Medulla oblongata (tissue), 1 donor: ENCODE measurements at regions not wholly inside any gene's neighbourhood (a gene's known extent, or its start where the extent isn't known, plus 50 kb on each side); places are given as distances from the start of the nearest gene placed in this dataset.
"Not testable (repeated sequence)": the region's sequence is repeated elsewhere in the genome, so short reads cannot be mapped to it uniquely, and the experiment has no call there.

Source experiments
- DNase-seq: peaks from one replicate; pipeline ENCODE4 v3.0.0-alpha.2; 2015; ENCODE audit errors: extremely low spot score

- no peak for DNase-seq
These were observed 838.7 kb downstream of the RNF144A start for GRCh38 chr2:7755879-7756278.

DNA sequence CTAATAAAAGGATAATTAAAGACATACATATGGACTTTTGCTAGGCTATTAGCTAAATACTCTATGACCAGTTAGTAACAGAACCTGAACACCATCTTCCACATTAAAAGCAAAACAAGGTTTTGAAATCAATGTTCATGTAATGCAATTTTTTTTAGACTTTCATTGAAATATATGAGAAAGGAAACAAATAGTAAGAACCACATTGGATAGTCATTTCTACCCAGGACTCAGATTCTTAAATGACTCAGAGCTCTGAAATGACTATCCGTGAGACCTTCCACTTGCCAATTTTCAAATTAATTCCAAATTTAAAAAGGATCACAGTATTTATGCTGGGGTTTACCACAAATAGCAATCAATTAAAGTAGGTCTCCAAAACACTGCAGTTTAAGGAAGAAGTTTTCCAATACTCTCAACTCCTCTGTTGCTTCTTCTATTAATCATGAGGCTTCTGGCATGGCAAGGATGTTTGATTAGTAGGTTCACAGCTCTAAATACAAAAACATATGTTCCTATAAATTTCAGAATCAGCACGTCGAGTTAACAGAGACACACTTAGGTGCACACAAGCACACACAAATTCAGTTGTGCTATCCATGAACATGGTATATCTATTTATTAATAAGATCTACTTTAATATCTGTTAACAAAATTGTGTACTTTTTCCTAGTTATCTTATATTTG, 841.0 kb downstream of the RNF144A start:
- DNase-seq = no peak

- DNase-seq = no peak
These were observed 842.7 kb downstream of the RNF144A start for GRCh38 chr2:7759898-7760297.

GRCh38 chr2:7763418-7763817, 846.2 kb downstream of the RNF144A start:
- not testable (repeated sequence) for DNase-seq

DNA sequence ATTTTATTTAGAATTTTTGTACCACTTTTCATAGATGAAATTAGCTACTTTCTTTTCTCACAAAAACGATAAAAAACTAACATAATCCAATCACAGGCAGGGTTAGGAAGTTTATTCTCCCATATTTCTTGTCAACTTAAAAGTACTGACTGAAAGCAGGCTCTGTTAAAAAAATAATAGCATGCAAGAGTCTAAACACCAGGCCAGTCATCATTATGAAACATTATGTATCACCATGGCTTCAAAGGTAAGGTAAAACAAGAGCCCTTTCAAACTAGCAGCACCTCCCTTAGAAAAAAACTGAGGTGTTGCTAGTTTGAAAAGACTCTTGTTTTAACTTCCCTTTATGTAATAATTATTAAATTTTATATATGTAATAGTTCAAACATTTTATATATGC, 848.0 kb downstream of the RNF144A start:
- no peak for DNase-seq

DNA sequence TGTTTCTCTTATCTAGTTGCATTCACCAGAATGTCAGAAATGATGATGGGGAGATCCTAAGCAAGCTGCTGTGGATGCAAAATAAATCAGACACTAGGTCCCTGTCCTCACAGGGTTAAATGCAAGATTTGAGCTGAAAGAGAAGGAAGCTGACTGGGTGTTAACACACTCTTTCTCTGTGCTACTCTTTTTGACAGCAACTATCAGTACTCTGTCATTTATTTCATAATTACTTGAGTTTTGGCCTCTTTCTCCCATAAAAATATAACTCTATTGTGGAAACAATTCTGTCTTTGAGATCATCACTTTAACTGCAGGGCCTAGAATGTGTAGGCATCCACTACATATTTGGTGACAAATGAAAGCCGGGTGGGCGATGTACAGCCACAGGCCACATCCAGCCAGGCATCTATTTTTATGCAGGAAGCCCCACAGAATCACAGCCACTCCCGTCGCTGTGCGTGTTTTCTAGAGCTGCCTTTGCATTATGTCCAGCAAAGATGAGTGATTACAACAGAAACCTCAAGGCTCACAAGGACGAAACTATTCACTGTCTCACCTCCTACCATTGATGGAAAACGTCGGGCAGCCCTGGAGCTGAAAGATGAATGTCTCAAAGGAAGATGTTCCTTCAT, 849.0 kb downstream of the RNF144A start:
- no peak for DNase-seq

DNA sequence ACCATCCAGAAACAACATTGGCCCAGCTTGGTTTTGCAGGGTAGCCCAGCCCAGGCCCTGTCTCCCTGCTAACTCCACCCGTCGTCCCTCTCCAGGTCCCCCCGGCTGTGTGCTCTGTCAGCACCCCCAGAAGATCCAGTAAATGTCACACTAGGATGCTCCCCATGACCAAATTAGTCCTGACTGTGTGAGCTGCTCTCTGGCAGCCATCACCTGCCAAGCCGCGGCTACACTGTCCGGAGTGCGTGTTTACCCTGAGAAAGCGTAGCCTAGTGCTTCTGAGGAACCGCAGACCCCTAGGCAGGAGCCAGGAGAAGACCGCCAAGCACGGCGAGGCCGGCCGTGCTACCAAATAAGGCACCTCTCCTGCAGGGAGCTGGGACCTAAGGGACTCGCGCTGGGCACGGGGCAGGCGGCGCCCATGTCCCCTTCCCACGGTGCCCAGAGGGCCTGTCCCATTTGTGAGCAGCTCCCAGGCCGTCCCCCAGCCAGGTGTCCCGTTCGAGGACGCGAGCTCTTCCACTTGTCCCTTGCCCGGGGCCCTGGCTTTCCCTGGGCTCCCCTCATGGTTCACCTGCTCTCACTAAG, 849.9 kb downstream of the RNF144A start:
- DNase-seq = no peak

- no peak for DNase-seq
These were observed 850.7 kb downstream of the RNF144A start for GRCh38 chr2:7767902-7768301.

DNA sequence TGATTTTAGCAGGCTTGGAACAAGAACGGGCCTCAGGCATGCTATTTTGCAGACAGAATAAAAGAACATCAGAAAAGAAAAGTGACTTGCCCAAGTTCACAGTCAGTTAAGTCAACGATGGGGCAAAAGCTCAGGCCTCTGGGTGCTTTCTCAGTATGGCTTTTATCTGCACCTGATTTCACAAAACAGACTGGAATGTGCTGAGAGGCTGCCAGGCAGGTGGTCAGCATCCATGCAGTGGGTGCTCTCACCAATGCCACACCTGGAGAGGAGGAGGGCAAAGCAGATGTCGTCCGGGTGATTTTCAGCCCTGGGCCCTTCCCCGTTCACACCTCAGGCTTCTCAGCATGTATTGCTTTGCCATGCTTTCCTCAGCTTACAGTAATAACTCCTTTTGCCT, 854.6 kb downstream of the RNF144A start:
- DNase-seq = no peak

DNA sequence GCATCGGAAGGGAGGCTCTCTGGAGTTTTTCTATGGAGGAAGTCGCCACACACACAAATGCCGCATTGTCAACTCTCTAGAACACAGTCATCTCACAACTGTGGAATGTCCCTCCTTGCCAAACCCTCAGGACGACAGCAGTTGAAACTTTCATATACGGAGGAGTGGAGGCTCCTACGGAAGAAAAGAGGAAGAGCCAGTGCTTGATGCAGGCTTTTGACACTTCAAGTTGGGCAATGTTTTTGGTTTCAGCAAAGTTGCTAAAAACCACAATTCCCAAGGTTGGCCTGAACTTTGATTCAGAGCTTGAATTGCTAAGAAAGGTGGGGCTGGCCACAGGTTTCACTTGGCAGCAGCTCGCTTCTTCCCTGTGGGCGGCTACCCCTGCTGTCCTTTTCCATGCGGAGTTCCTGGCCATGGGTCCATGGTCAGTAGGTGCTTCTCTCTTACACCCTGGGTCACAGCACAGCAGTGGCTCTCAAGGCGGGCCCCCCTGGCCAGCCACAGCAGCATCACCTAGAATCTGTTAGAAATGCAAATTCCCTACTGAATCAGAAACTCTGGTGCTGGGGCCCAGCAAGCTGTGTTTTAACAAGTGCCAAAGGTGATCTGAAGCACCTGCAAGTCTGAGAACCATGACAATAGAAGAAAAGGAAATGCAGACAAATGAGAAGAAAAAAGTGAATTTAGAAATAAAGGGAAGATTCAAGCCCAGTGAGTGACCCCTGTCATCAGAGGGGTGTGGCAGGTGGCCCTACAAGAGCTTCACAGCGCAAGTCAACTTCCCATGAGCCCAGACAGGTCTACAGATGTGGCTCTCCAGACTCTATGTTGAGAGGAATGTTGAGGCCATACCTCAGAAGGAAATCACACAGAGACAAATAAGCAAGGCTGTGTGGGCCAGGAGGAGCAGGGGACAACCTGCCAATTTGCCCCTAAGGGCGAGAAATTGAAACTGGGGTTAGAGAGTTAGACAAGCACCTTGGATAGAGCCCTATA, 856.4 kb downstream of the RNF144A start:
- DNase-seq = peak; percentile 21

- DNase-seq = no peak
These were observed 857.3 kb downstream of the RNF144A start for GRCh38 chr2:7774481-7774880.

GRCh38 chr2:7777668-7778067, 860.5 kb downstream of the RNF144A start:
- DNase-seq = no peak

GRCh38 chr2:7780321-7780720, 863.1 kb downstream of the RNF144A start:
- no peak for DNase-seq

DNA sequence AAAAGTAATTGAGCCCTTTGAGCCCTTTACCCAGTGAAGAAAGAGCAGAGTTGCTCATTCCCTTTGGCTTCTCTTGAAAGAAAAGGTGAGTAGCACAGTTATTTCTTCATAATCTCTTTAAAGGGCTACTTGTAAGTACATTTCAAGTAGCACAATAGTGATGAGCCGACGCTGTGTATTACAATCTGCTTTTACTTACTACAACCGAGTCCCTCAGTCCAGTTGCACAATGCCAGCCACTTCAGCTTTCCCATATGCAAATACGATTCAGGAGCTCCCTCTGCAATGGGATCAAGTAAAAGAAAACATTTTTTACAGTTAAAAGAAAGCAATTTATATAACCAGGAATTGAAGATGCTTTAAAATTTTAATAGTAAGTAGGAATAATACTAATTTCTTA, 868.5 kb downstream of the RNF144A start:
- DNase-seq = no peak

DNA sequence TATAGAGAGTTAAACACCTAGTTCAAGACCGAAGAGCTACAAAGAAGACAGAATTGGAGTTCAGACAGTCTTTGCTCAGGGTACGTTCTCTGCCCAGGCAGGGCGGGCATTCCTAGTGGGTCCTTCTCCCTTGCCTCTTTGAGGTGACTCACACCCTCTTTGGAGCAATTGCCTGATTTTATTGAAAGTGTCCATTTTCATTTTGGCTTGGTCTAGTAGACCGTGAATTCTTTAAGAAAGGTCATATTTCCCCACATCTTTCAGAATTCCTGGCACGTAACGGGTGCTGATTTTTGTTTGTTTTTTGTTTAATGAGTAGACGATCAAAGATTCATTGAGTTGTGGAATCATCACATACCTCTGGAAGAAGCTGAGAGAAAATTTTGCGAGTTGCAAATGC, 871.5 kb downstream of the RNF144A start:
- no peak for DNase-seq

DNA sequence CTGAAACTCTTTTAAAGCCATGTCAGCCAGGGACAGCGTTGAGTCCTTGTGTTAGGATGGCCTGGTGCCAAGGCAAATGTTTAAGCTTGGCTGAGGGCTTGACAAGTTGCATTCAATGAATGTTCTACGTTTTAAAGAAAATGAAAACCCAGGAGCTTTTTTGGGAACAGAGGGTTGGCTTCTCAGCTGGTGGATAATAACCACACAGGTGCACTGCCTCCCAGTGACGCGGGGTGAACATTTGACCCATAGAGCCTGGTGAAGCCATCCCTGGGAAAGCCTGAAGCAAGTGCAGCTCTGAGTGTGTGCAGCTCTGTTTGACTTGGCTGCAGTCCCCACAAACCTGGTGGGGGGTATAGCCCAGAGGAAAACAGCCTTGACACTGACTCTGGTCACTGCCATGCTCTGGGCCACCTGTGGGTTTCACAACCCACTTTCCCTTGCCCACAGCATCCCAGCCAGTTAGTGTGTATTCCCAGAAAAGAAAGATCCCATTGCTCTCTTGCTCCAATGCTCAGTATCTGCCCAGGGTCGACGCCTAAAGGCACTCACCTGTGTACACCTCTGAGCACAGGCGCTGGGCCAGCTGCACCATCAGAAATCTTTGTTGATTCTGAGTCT, 874.9 kb downstream of the RNF144A start:
- DNase-seq = peak; percentile 8

DNA sequence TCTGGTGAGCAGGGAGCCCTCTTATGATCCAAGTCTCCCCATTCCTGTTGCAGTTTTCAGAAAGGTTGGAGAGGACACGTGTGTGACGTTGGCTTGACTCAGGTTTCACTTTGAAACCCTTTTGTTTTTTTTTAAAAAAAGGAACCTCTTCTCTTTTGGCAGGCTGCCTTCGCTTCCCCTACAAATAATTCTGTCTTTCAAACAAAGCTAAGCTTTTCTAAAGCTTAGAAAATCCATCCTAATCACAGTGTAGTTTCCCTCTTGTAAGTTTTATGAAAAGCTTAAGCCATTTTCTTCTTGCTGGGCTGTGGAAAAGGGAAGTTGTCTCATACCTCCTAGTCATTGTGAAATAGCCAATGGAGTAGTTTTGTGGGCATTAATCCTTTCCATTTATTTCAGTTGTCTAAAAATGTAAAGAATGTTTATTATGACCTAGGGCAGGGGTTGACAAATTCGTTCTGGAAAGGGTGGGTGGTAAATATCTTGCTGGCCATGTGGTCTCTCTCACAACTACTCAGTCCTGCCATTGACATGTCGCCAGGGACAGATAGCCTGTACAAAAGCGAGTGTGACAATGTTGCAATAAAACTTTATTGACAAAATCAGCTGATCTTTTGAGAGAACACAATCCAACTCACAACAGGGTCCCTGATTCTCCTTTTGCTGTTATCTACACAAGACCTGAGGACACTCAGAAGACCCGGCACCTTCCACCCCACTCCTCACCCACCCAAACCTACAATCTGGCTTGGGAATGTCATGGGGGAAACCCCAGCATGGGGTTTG, 878.8 kb downstream of the RNF144A start:
- DNase-seq = peak; percentile 33

DNA sequence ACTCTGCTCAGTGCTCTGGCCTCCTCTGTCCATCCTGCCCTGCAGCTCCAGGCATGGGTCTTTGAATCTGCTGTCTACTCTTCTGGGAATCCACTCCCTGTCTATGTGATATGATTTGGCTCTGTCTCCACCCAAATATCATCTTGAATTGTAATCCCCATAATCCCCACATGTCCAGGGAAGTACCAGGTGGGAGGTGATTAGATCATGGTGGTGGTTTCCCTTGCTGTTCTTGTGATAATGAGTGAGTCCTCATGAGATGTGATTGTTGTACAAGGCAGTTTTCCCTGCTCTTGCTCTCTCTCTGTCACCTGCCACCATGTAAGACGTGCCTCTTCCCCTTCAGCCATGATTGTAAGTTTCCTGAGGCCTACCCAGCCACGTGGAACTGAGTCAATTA, 881.8 kb upstream of the ID2 start:
- no peak for DNase-seq

GRCh38 chr2:7801212-7801611, 880.6 kb upstream of the ID2 start:
- DNase-seq = no peak

- DNase-seq = no peak
These were observed 878.3 kb upstream of the ID2 start for GRCh38 chr2:7803515-7803914.

DNA sequence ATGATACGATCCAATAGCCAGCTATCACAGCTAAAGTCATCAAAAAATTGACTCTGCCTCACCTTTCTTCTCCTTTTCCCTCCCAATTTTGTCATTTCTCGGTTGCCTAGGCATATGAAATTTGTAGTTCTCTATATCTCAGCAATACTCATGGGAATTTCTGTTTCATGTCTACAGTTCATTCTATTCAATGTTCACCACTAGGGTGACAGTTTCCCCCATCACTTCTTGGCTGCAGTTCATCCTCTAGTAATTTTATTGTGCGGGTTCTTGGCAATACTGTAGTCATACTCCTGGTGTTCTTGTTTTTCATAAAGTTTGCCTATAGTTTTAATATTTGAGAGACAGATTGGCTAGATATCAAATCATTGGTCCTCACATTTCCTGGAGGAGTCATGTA, 872.2 kb upstream of the ID2 start:
- no peak for DNase-seq
